Upper lobe of left lung (tissue), 4 donors: ENCODE measurements at regions not wholly inside any gene's neighbourhood (a gene's known extent, or its start where the extent isn't known, plus 50 kb on each side); places are given as distances from the start of the nearest gene placed in this dataset.

ENCODE experiments used
- CTCF ChIP-seq, 6 experiments: fragments of 450-650 bp in 4 of 6; fragments of 200-600 bp in 2 of 6; sonication (generic) in 2 of 6; IDR thresholded peaks; one replicate each; pipeline ENCODE4 v1.5.1; 2016 to 2019; ENCODE audit warnings: antibody characterized with exemption in 6 of 6
- EP300 ChIP-seq, 4 donors: sonication (generic); formaldehyde crosslinking; IDR thresholded peaks; one replicate each; pipeline ENCODE4 v1.5.1; 2017; ENCODE audit warnings: antibody characterized with exemption in 4 of 4, control low read depth in 2 of 4
- POLR2A ChIP-seq, 4 donors: fragments of 450-650 bp; IDR thresholded peaks; one replicate each; pipeline ENCODE4 v1.5.1; 2016 to 2017; ENCODE audit warnings: antibody characterized with exemption in 4 of 4, mild to moderate bottlenecking in 2 of 4
- POLR2AphosphoS5 ChIP-seq, 2 donors: sonication (generic); formaldehyde crosslinking; IDR thresholded peaks; one replicate each; pipeline ENCODE4 v1.5.1; 2017; ENCODE audit warnings: antibody characterized with exemption in 2 of 2

GRCh38 chr15:61444585-61444984, 215.5 kb upstream of the RORA start:
- TF ChIP-seq POLR2A (IDR thresholded peaks at IDR 0.05) (no peak), EP300 (IDR thresholded peaks at IDR 0.05) (no peak), CTCF (IDR thresholded peaks at IDR 0.05) (no peak), POLR2AphosphoS5 (IDR thresholded peaks at IDR 0.05) (no peak)
